ENCODE measurements at regions not wholly inside any gene's neighbourhood (a gene's known extent, or its start where the extent isn't known, plus 50 kb on each side); places are given as distances from the start of the nearest gene placed in this dataset.

- TF ChIP-seq EZH2 (IDR thresholded peaks at IDR 0.05; ENCODE audit: low read depth, low read length, severe bottlenecking), result no peak
- no peak for TF ChIP-seq BACH1 (IDR thresholded peaks at IDR 0.05; ENCODE audit: low read length)
- no peak for TF ChIP-seq SAP30 (IDR thresholded peaks at IDR 0.05; ENCODE audit: insufficient read depth, insufficient replicate concordance, low read length)
Observed at GRCh38 chr4:141524116-141524515, 112.3 kb upstream of the IL15 start (continued).

Measured in H1 (cell line).